GM23248 (cell line): ENCODE measurements at regions not wholly inside any gene's neighbourhood (a gene's known extent, or its start where the extent isn't known, plus 50 kb on each side); places are given as distances from the start of the nearest gene placed in this dataset.

Source experiments
- EZH2 ChIP-seq: fragments of 200-600 bp; sonication (generic); IDR thresholded peaks from 2 replicates; pipeline ENCODE4 v1.6.1; 2018; ENCODE audit warnings: antibody characterized with exemption, mild to moderate bottlenecking; ENCODE audit not compliant: insufficient read depth, poor library complexity, severe bottlenecking
- EZH2phosphoT487 ChIP-seq: fragments of 200-600 bp; sonication (generic); IDR thresholded peaks from 2 replicates; pipeline ENCODE4 v1.6.1; 2018; ENCODE audit warnings: antibody characterized with exemption, moderate library complexity, mild to moderate bottlenecking, low read depth; ENCODE audit not compliant: insufficient read depth

DNA sequence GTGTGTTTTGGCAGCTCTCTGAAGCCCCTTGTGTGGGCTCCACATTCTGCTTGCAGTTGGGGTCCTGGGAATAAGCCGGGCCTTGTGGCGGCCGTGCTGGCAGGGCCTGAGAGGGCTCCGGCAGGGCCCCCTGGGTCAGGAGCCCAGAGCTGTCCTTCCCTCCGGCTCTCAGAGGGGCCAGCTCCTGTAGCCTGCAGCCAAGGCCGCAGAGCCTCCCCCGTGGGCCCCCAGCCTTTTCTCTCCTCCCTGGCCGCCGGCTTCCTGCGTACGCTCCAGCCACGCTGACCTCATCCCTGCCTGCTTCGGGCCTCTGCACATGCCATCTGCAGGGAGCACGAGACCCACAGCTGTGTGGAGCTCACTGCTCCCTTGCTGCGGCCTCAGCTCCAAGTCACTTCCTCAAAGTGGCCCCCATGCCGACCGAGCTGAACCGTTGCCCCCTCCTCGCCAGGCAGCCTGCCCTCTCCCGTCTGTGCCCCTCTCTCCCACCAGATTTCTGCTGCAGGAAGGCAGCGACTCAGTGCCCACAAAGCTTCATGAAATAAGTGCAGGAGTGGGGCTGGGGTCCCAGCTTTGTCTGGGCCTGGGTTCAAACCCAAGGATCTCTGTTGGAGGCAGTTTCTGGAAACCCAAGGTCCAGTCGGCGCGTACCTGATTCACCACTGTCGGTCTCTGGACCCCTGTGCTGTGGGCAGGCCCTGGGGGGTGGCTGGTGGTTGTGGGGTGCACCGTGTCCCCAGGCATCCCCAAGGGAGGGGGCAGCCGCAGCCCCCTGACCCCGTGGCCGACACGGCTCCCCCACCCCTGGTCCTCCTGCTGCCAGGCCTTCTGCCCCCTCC is 57.1 kb upstream of the NKX1-1 start:
- TF ChIP-seq EZH2 (no peak), EZH2phosphoT487 (no peak)
